ENCODE measurements at regions not wholly inside any gene's neighbourhood (a gene's known extent, or its start where the extent isn't known, plus 50 kb on each side); places are given as distances from the start of the nearest gene placed in this dataset.

DNA sequence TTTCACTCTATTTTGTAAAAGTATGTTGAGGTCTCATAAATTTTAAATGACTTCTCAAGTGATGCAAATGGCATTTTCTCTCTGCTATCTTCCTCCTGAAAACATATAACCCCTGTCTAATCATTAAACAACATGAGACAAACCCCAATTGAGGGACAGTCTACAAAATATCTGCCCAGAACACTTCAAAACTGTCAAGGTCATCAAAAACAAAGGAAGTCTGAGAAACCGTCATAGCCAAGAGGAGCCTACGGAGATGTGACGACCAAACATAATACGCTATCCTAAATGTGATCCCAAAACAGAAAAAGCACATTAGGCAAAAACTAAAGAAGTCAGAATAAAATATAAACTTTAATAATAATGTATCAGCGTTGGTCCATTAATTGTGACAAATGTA is 282.3 kb upstream of the SEMA3C start:
- Mint-ChIP-seq H3K9me3 (ENCODE audit: unreplicated experiment) (peaks cover 7% of the 10 kb centered on the region), H3K4me3 (ENCODE audit: unreplicated experiment) (no peak overlapping the region), H3K36me3 (ENCODE audit: insufficient read depth, unreplicated experiment) (no peaks in the 10 kb centered on the region), H3K27me3 (ENCODE audit: insufficient read depth, unreplicated experiment) (no peaks in the 10 kb centered on the region), H3K4me1 (ENCODE audit: insufficient read depth, unreplicated experiment) (no peaks in the 10 kb centered on the region), H3K27ac (ENCODE audit: low read depth, unreplicated experiment) (no peak overlapping the region)
- CTCF ChIA-PET: no interaction called here
- BruUV-seq (replicated peaks): no TSS peak
- POLR2A ChIA-PET: no interaction called here
- intact Hi-C loops (cut with micrococcal nuclease): no loop called here
- TF ChIP-seq, protein P1, sequence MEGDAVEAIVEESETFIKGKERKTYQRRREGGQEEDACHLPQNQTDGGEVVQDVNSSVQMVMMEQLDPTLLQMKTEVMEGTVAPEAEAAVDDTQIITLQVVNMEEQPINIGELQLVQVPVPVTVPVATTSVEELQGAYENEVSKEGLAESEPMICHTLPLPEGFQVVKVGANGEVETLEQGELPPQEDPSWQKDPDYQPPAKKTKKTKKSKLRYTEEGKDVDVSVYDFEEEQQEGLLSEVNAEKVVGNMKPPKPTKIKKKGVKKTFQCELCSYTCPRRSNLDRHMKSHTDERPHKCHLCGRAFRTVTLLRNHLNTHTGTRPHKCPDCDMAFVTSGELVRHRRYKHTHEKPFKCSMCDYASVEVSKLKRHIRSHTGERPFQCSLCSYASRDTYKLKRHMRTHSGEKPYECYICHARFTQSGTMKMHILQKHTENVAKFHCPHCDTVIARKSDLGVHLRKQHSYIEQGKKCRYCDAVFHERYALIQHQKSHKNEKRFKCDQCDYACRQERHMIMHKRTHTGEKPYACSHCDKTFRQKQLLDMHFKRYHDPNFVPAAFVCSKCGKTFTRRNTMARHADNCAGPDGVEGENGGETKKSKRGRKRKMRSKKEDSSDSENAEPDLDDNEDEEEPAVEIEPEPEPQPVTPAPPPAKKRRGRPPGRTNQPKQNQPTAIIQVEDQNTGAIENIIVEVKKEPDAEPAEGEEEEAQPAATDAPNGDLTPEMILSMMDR (IDR thresholded peaks at IDR 0.05; ENCODE audit: unreplicated experiment): no peak
- DNase-seq (ENCODE audit: unreplicated experiment): no peak

DNA sequence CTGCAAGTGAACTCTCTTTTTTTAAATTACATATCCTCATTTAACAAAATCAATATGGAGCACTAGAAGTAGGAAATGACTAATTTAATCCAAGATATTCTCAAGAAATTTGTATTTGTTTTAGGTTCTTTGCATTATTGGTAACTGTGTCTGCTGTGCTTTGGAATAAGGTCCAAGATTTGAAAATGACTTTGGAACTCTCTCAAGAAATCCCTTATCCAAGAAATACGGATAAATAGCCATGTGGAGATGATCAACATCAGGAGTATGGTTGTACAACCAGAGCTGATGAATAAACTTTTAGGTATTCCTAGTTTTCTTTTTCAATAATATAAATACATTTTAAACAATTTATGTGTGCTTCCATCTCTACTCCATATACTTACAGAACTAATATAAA is 279.9 kb upstream of the SEMA3C start:
- CTCF ChIA-PET: interaction anchor here (0.7 kb wide), 1 partner anchor 12 kb away, joined by 4 read pairs; no protein-coding TSS in a partner anchor
- no peak for DNase-seq (ENCODE audit: unreplicated experiment)
- BruUV-seq (replicated peaks): no TSS peak
- TF ChIP-seq, protein P1 (IDR thresholded peaks at IDR 0.05; ENCODE audit: unreplicated experiment): no peak
- intact Hi-C loops (cut with micrococcal nuclease): no loop called here
- no peaks in the 10 kb centered on the region for H3K4me1 Mint-ChIP-seq (ENCODE audit: insufficient read depth, unreplicated experiment)
- no peaks in the 10 kb centered on the region for H3K27me3 Mint-ChIP-seq (ENCODE audit: insufficient read depth, unreplicated experiment)
- H3K4me3 Mint-ChIP-seq (ENCODE audit: unreplicated experiment): no peak overlapping the region
- POLR2A ChIA-PET: interaction anchor here (1.3 kb wide), 1 partner anchor 12 kb away, joined by 4 read pairs; no protein-coding TSS in a partner anchor
- H3K9me3 Mint-ChIP-seq (ENCODE audit: unreplicated experiment): no peaks in the 10 kb centered on the region
- H3K27ac Mint-ChIP-seq (ENCODE audit: low read depth, unreplicated experiment): no peak overlapping the region
- H3K36me3 Mint-ChIP-seq (ENCODE audit: insufficient read depth, unreplicated experiment): no peaks in the 10 kb centered on the region

DNA sequence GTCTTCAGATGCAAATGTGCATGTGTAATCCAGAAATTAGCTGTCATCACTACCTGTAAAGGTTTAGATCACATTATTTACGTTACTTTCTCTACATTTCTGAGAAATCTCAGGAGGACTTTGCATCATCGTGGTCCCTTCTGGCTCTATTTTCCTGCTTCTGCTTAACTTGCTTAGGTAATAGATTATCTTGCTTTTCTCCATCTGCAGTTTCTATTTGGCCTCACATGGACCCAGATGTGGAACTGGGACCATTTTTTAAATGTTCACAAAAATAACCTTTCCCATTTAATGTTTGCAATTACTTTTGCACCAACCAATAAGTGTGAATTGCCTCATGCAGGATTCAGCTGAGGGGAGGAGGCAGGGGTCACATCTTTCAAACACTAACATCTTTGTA is 278.4 kb upstream of the SEMA3C start:
- Mint-ChIP-seq H3K4me1 (ENCODE audit: insufficient read depth, unreplicated experiment) (no peaks in the 10 kb centered on the region), H3K36me3 (ENCODE audit: insufficient read depth, unreplicated experiment) (no peaks in the 10 kb centered on the region), H3K27ac (ENCODE audit: low read depth, unreplicated experiment) (no peak overlapping the region), H3K27me3 (ENCODE audit: insufficient read depth, unreplicated experiment) (no peaks in the 10 kb centered on the region), H3K4me3 (ENCODE audit: unreplicated experiment) (no peak overlapping the region), H3K9me3 (ENCODE audit: unreplicated experiment) (peaks cover 9% of the 10 kb centered on the region)
- ChIA-PET POLR2A (no interaction called here), CTCF (no interaction called here)
- intact Hi-C loops (cut with micrococcal nuclease): no loop called here
- TF ChIP-seq, protein P1 (IDR thresholded peaks at IDR 0.05; ENCODE audit: unreplicated experiment): no peak
- no peak for DNase-seq (ENCODE audit: unreplicated experiment)
- no TSS peak for BruUV-seq (replicated peaks)

DNA sequence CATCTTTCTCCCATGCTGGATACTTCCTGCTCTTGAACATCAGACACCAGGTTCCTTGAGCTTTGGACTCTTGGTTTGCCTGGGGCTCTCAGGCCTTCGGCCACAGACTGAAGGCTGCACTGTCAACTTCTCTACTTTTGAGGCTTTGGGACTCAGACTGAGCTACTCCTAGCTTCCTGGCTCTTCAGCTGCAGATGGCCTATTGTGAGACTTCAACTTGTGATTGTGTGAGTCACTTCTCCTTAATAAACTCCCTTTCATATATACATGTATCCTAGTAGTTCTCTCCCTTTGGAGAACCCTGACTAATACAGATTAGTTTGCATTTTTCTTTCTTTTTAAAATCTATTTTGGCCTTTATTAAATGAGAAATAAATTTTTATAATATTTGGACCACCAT is 276.2 kb upstream of the SEMA3C start:
- no peaks in the 10 kb centered on the region for H3K27me3 Mint-ChIP-seq (ENCODE audit: insufficient read depth, unreplicated experiment)
- no peaks in the 10 kb centered on the region for H3K36me3 Mint-ChIP-seq (ENCODE audit: insufficient read depth, unreplicated experiment)
- no peak overlapping the region for H3K27ac Mint-ChIP-seq (ENCODE audit: low read depth, unreplicated experiment)
- peaks cover 9% of the 10 kb centered on the region for H3K9me3 Mint-ChIP-seq (ENCODE audit: unreplicated experiment)
- ChIA-PET POLR2A (interaction anchor here (1.5 kb wide), 1 partner anchor 17 kb away, joined by 3 read pairs; no protein-coding TSS in a partner anchor), CTCF (no interaction called here)
- H3K4me3 Mint-ChIP-seq (ENCODE audit: unreplicated experiment): no peak overlapping the region
- peaks cover 8% of the 10 kb centered on the region for H3K4me1 Mint-ChIP-seq (ENCODE audit: insufficient read depth, unreplicated experiment)
- no peak for DNase-seq (ENCODE audit: unreplicated experiment)
- TF ChIP-seq, protein P1 (IDR thresholded peaks at IDR 0.05; ENCODE audit: unreplicated experiment): no peak
- intact Hi-C loops (cut with micrococcal nuclease): no loop called here
- no TSS peak for BruUV-seq (replicated peaks)
